Nephron progenitor cell (in vitro differentiated cells): ENCODE measurements at regions not wholly inside any gene's neighbourhood (a gene's known extent, or its start where the extent isn't known, plus 50 kb on each side); places are given as distances from the start of the nearest gene placed in this dataset.

ENCODE experiments used
- DNase-seq: peaks from one replicate; pipeline ENCODE4 v3.0.0; 2021
- H3K27ac Mint-ChIP-seq: 2 replicates; pipeline ENCODE4 v1.8.0; 2021; ENCODE audit warnings: mild to moderate bottlenecking, moderate library complexity, mixed read lengths
- H3K27me3 Mint-ChIP-seq: 2 replicates; pipeline ENCODE4 v1.8.0; 2021; ENCODE audit warnings: mild to moderate bottlenecking, low read depth, mixed read lengths; ENCODE audit not compliant: poor library complexity
- H3K36me3 Mint-ChIP-seq: 2 replicates; pipeline ENCODE4 v1.8.0; 2021; ENCODE audit warnings: low read depth, mixed read lengths
- H3K4me1 Mint-ChIP-seq: 2 replicates; pipeline ENCODE4 v1.8.0; 2021; ENCODE audit warnings: mixed read lengths
- H3K4me3 Mint-ChIP-seq: 2 replicates; pipeline ENCODE4 v1.8.0; 2021; ENCODE audit warnings: mild to moderate bottlenecking, moderate library complexity, mixed read lengths
- H3K9me3 Mint-ChIP-seq: 2 replicates; pipeline ENCODE4 v1.8.0; 2021; ENCODE audit warnings: mild to moderate bottlenecking, moderate library complexity, mixed read lengths
- CTCF ChIP-seq: fragments of 200-600 bp; sonication (generic); IDR thresholded peaks from 2 replicates; pipeline ENCODE4 v1.5.0; 2021; ENCODE audit warnings: antibody characterized with exemption

GRCh38 chr5:148897842-148898241 lies 71.4 kb downstream of the ADRB2 start:
- peaks cover 16% of the 10 kb centered on the region for H3K9me3 Mint-ChIP-seq
- no peak for TF ChIP-seq CTCF
- no peak overlapping the region for H3K4me3 Mint-ChIP-seq

GRCh38 chr5:148898413-148899075 lies 72.1 kb downstream of the ADRB2 start:
- Mint-ChIP-seq H3K27me3 (peaks cover 5% of the 10 kb centered on the region), H3K27ac (no peak overlapping the region), H3K9me3 (peaks cover 12% of the 10 kb centered on the region), H3K4me3 (no peak overlapping the region), H3K36me3 (no peaks in the 10 kb centered on the region), H3K4me1 (no peaks in the 10 kb centered on the region)
- DNase-seq = no peak
- no peak for TF ChIP-seq CTCF

More at GRCh38 chr5:148897842-148898241, 71.4 kb downstream of the ADRB2 start:
- Mint-ChIP-seq H3K27ac (no peak overlapping the region), H3K4me1 (no peaks in the 10 kb centered on the region), H3K27me3 (peaks cover 5% of the 10 kb centered on the region), H3K36me3 (no peaks in the 10 kb centered on the region)
- no peak for DNase-seq

GRCh38 chr5:148899993-148900392 lies 73.6 kb downstream of the ADRB2 start:
- Mint-ChIP-seq H3K27ac (no peak overlapping the region), H3K4me1 (no peaks in the 10 kb centered on the region), H3K4me3 (no peak overlapping the region), H3K27me3 (no peaks in the 10 kb centered on the region), H3K9me3 (no peaks in the 10 kb centered on the region), H3K36me3 (no peaks in the 10 kb centered on the region)
- TF ChIP-seq CTCF = no peak
- DNase-seq = no peak

GRCh38 chr5:148902478-148902877 lies 76.1 kb downstream of the ADRB2 start:
- H3K27me3 Mint-ChIP-seq = peaks cover 4% of the 10 kb centered on the region
- no peak overlapping the region for H3K4me3 Mint-ChIP-seq
- no peaks in the 10 kb centered on the region for H3K9me3 Mint-ChIP-seq
- peaks cover 4% of the 10 kb centered on the region for H3K4me1 Mint-ChIP-seq
- H3K36me3 Mint-ChIP-seq = no peaks in the 10 kb centered on the region
- no peak for TF ChIP-seq CTCF
- H3K27ac Mint-ChIP-seq = no peak overlapping the region
- DNase-seq = no peak

- Mint-ChIP-seq H3K9me3 (no peaks in the 10 kb centered on the region), H3K4me3 (no peak overlapping the region), H3K27ac (no peak overlapping the region), H3K4me1 (peaks cover 4% of the 10 kb centered on the region), H3K27me3 (peaks cover 4% of the 10 kb centered on the region), H3K36me3 (no peaks in the 10 kb centered on the region)
- no peak for TF ChIP-seq CTCF
- DNase-seq = no peak
Measured at GRCh38 chr5:148903587-148903986, 77.2 kb downstream of the ADRB2 start.

- H3K36me3 Mint-ChIP-seq = no peaks in the 10 kb centered on the region
- H3K27me3 Mint-ChIP-seq = peaks cover 4% of the 10 kb centered on the region
- no peaks in the 10 kb centered on the region for H3K9me3 Mint-ChIP-seq
- H3K4me1 Mint-ChIP-seq = peaks cover 10% of the 10 kb centered on the region
- no peak for TF ChIP-seq CTCF
- H3K27ac Mint-ChIP-seq = no peak overlapping the region
- DNase-seq = no peak
- H3K4me3 Mint-ChIP-seq = no peak overlapping the region
Measured at GRCh38 chr5:148904440-148904839, 78.0 kb downstream of the ADRB2 start.
